Liver (tissue), 1 donor: ENCODE measurements at regions not wholly inside any gene's neighbourhood (a gene's known extent, or its start where the extent isn't known, plus 50 kb on each side); places are given as distances from the start of the nearest gene placed in this dataset.

Source experiments
- YY1 ChIP-seq: IDR thresholded peaks from 2 replicates; pipeline ENCODE4 v1.6.1; 2016; ENCODE audit warnings: antibody characterized with exemption, mild to moderate bottlenecking
- TF ChIP-seq, protein P1 (sequence below): IDR thresholded peaks from 2 replicates; pipeline ENCODE4 v1.6.1; 2016; ENCODE audit warnings: antibody characterized with exemption, mild to moderate bottlenecking

DNA sequence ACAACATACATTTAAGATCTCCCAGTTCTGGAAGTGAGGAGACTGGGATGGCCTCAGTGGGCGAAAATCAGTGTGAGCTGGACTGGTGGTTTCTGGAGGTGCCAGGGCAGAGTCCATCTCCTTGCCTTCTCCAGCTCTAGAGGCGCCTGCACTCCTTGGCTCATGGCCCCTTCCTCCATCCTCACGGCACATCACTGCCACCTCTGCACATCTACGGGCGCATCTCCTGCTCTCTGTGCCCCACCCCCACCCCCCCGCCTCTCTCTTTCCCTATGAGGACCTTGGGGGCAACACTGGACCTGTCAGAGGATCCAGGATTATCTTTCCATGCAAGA, 62.8 kb upstream of the DIO3 start:
- no peak for TF ChIP-seq YY1
- TF ChIP-seq, protein P1, sequence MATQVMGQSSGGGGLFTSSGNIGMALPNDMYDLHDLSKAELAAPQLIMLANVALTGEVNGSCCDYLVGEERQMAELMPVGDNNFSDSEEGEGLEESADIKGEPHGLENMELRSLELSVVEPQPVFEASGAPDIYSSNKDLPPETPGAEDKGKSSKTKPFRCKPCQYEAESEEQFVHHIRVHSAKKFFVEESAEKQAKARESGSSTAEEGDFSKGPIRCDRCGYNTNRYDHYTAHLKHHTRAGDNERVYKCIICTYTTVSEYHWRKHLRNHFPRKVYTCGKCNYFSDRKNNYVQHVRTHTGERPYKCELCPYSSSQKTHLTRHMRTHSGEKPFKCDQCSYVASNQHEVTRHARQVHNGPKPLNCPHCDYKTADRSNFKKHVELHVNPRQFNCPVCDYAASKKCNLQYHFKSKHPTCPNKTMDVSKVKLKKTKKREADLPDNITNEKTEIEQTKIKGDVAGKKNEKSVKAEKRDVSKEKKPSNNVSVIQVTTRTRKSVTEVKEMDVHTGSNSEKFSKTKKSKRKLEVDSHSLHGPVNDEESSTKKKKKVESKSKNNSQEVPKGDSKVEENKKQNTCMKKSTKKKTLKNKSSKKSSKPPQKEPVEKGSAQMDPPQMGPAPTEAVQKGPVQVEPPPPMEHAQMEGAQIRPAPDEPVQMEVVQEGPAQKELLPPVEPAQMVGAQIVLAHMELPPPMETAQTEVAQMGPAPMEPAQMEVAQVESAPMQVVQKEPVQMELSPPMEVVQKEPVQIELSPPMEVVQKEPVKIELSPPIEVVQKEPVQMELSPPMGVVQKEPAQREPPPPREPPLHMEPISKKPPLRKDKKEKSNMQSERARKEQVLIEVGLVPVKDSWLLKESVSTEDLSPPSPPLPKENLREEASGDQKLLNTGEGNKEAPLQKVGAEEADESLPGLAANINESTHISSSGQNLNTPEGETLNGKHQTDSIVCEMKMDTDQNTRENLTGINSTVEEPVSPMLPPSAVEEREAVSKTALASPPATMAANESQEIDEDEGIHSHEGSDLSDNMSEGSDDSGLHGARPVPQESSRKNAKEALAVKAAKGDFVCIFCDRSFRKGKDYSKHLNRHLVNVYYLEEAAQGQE = no peak
